IPS-18a (cell line): ENCODE measurements at regions not wholly inside any gene's neighbourhood (a gene's known extent, or its start where the extent isn't known, plus 50 kb on each side); places are given as distances from the start of the nearest gene placed in this dataset.

Experiments
- H3K27ac ChIP-seq: one replicate; pipeline ENCODE4 v1.5.1; 2013; ENCODE audit warnings: low read length
- H3K27me3 ChIP-seq: one replicate; pipeline ENCODE4 v1.6.1; 2013; ENCODE audit warnings: mild to moderate bottlenecking, low read length; ENCODE audit not compliant: control insufficient read depth, insufficient read depth
- H3K36me3 ChIP-seq: one replicate; pipeline ENCODE4 v1.6.1; 2013; ENCODE audit warnings: low read depth, low read length; ENCODE audit not compliant: control insufficient read depth
- H3K4me1 ChIP-seq: one replicate; pipeline ENCODE4 v1.6.1; 2013; ENCODE audit warnings: low read depth, low read length; ENCODE audit not compliant: control insufficient read depth
- H3K4me3 ChIP-seq: one replicate; pipeline ENCODE4 v1.5.1; 2013; ENCODE audit warnings: low read length
- H3K9ac ChIP-seq: one replicate; pipeline ENCODE4 v1.6.1; 2013; ENCODE audit warnings: mild to moderate bottlenecking, low read length, moderate library complexity
- H3K9me3 ChIP-seq: one replicate; pipeline ENCODE4 v1.6.1; 2013; ENCODE audit warnings: low read depth, low read length; ENCODE audit not compliant: control insufficient read depth

DNA sequence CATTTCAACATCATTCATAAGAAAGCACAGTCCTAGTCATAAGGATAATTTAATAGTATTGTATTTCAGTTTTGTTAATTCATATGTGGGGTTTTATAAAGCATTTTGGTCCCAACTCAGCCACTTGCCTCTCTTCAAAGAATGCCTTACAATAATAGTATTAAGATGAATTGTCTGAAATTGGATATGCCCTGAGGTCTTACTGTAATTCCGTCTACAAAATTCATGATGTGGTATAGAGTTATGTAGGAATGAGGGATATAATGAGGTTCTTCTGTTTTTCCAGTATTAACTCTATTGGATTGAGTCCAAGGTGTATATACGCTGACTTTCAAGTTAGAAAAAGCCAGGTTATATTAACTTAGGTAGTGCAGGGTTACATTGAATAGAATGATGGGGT, 177.0 kb downstream of the GOLIM4 start:
- H3K27me3 ChIP-seq, result no peaks in the 10 kb centered on the region
- H3K27ac ChIP-seq, result no peak overlapping the region
- no peaks in the 10 kb centered on the region for H3K4me1 ChIP-seq
- no peak overlapping the region for H3K9ac ChIP-seq
- no peaks in the 10 kb centered on the region for H3K9me3 ChIP-seq
- H3K4me3 ChIP-seq, result no peak overlapping the region
- H3K36me3 ChIP-seq, result no peaks in the 10 kb centered on the region

GRCh38 chr3:167918008-167918596, 177.6 kb downstream of the GOLIM4 start:
- H3K4me3 ChIP-seq, result no peak overlapping the region
- no peak overlapping the region for H3K9ac ChIP-seq
- no peaks in the 10 kb centered on the region for H3K9me3 ChIP-seq
- H3K36me3 ChIP-seq, result no peaks in the 10 kb centered on the region
- H3K27me3 ChIP-seq, result no peaks in the 10 kb centered on the region
- no peaks in the 10 kb centered on the region for H3K4me1 ChIP-seq
- H3K27ac ChIP-seq, result no peak overlapping the region

DNA sequence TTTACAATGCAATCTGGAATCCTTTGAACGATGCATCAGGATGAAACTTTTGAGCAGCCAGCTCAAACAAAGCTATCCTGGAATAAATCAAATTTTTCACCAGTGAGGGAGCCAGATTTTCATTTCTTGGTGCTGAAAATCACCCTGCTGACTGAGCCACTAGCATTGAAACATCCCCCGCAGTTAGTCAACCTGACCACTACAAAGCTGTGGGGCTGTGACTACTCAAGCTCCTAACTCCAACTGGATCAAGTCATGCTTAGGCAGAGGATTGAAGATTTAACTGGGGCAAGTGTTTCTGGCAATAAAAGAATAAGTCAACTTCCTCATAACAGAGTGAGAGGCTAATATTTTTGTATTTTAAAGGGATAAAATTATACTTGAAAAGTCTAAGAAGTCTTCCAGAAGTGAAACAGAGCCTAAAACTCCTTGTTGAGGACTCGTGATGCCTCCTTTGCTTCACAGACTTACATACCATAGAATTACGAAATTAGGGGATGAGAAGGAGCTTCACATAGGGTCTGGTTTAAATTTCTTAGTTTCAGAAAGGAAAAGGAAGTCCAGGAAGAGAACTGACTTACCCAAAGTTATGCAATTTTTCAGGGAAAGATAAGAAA, 177.8 kb downstream of the SERPINI1 start:
- Histone ChIP-seq H3K9ac (no peak overlapping the region), H3K27me3 (no peaks in the 10 kb centered on the region), H3K9me3 (no peaks in the 10 kb centered on the region), H3K4me1 (no peaks in the 10 kb centered on the region), H3K27ac (no peak overlapping the region), H3K4me3 (no peak overlapping the region), H3K36me3 (no peaks in the 10 kb centered on the region)

DNA sequence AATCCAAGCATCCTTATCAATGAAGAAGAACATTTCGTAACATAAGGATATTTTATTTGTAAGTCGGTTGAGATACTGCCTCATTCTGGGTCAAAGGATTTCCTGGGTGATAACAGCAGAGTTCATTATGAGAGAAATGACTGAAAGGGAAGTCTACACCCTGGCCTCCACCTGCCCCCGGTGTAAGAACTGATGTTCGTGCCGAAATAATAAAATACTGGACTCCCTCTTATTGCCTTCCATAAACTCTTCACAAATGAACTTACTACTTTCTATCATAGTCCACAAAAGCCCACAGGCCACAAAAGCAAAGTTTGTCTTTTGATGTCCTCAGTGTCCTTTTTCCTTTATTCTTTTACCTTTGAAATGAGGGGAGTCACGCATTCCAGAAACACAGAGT, 174.4 kb downstream of the SERPINI1 start:
- Histone ChIP-seq H3K27me3 (no peaks in the 10 kb centered on the region), H3K36me3 (no peaks in the 10 kb centered on the region), H3K4me3 (no peak overlapping the region), H3K4me1 (no peaks in the 10 kb centered on the region), H3K9ac (no peak overlapping the region), H3K9me3 (no peaks in the 10 kb centered on the region), H3K27ac (no peak overlapping the region)

GRCh38 chr3:167909504-167909896, 174.0 kb downstream of the SERPINI1 start:
- H3K9me3 ChIP-seq, result no peaks in the 10 kb centered on the region
- no peak overlapping the region for H3K27ac ChIP-seq
- no peaks in the 10 kb centered on the region for H3K4me1 ChIP-seq
- H3K4me3 ChIP-seq, result no peak overlapping the region
- no peaks in the 10 kb centered on the region for H3K36me3 ChIP-seq
- H3K27me3 ChIP-seq, result no peaks in the 10 kb centered on the region
- no peak overlapping the region for H3K9ac ChIP-seq

GRCh38 chr3:167908746-167909503, 173.4 kb downstream of the SERPINI1 start:
- Histone ChIP-seq H3K9ac (no peak overlapping the region), H3K4me3 (no peak overlapping the region), H3K9me3 (no peaks in the 10 kb centered on the region), H3K4me1 (no peaks in the 10 kb centered on the region), H3K27ac (no peak overlapping the region), H3K36me3 (no peaks in the 10 kb centered on the region), H3K27me3 (no peaks in the 10 kb centered on the region)

DNA sequence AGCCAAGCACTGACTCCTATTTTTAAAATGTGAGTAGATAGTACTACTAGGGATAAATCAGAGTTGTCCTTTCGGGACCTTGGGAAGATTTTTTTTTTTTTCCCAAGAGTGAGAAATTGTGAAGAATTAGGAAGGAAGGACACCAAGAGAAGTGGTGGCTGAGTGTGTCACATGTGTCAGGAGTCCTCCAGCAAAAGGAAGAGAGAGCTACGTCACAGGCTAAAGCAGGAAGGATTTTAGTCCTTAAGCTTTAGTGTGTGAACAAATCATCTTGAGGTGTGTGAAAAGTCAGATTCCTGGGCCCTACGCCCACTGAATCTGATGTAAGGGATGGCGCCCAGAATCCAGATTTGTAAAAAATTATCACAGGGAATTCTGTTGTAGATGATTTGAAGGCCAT, 172.7 kb downstream of the SERPINI1 start:
- H3K36me3 ChIP-seq, result no peaks in the 10 kb centered on the region
- H3K4me1 ChIP-seq, result peaks cover 6% of the 10 kb centered on the region
- H3K27me3 ChIP-seq, result no peaks in the 10 kb centered on the region

DNA sequence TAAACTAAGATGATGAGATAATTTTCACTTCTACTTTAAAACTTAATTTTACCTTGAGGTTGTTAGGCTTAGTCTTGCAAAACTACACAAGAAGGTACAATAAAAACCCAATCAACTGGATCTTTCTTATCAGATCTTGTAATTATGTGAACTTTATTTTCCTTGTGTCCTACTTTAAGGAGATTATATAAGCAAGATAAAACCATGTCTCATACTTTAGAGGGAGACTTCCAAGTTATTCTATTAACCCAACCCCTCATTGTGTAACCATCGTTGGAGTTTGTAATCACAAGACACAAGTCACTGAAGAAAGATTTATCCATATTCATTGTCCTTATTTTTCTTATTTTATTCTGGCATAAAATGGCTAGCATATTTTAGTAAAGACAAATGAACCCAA, 165.6 kb downstream of the SERPINI1 start:
- H3K36me3 ChIP-seq, result no peaks in the 10 kb centered on the region
- H3K27ac ChIP-seq, result no peak overlapping the region
- H3K27me3 ChIP-seq, result no peaks in the 10 kb centered on the region
- peaks cover 8% of the 10 kb centered on the region for H3K4me1 ChIP-seq
- no peak overlapping the region for H3K9ac ChIP-seq
- H3K9me3 ChIP-seq, result no peaks in the 10 kb centered on the region
- H3K4me3 ChIP-seq, result no peak overlapping the region

More for the DNA sequence above, 172.7 kb downstream of the SERPINI1 start:
- no peak overlapping the region for H3K9ac ChIP-seq
- no peaks in the 10 kb centered on the region for H3K9me3 ChIP-seq
- no peak overlapping the region for H3K27ac ChIP-seq
- no peak overlapping the region for H3K4me3 ChIP-seq

GRCh38 chr3:167899093-167899492, 163.6 kb downstream of the SERPINI1 start:
- Histone ChIP-seq H3K36me3 (no peaks in the 10 kb centered on the region), H3K9me3 (no peaks in the 10 kb centered on the region), H3K9ac (no peak overlapping the region), H3K4me1 (peaks cover 18% of the 10 kb centered on the region), H3K4me3 (no peak overlapping the region), H3K27ac (no peak overlapping the region), H3K27me3 (no peaks in the 10 kb centered on the region)

DNA sequence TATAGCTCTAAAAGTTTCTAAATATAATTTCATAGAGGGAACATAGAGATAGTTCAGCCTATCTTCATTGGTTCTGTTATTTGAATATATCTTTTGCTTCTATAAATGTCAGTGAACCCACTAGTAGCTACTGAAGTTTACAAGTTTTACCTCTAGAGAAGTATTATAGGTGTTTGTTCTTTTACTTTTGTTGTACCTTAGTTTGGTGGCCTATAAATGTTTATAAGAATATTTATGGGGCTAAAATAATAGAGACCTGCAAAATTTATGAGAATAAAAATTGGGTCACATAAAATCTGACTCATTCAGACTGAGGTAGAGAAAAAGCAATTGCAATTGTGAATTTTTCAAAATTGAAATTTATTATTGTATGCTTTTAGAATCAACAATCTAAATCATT, 162.6 kb downstream of the SERPINI1 start:
- Histone ChIP-seq H3K9ac (no peak overlapping the region), H3K4me1 (peaks cover 10% of the 10 kb centered on the region), H3K27me3 (no peaks in the 10 kb centered on the region), H3K9me3 (no peaks in the 10 kb centered on the region), H3K27ac (no peak overlapping the region), H3K36me3 (no peaks in the 10 kb centered on the region), H3K4me3 (no peak overlapping the region)

DNA sequence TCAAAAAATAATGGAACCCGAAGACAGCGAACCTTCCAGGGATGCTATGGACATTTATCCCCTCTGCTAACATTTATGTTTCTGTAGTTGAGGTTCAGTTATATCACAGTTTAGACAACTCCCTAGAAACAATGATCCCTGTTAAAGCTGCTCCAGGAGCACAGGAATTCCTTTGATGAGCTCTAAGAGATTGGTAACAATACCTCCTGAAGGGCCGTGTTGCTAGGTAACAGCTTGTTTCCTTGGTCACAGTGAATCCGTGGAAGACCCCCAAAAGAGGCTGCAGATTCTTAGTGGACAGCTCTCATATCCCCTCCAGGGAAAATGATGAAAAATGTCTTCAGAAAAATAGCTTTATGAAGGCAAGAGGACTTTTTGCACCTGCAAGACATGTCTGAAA, 160.2 kb downstream of the SERPINI1 start:
- H3K9me3 ChIP-seq, result no peaks in the 10 kb centered on the region
- H3K9ac ChIP-seq, result peak overlapping the region; percentile 19
- H3K4me3 ChIP-seq, result no peak overlapping the region
- H3K27me3 ChIP-seq, result no peaks in the 10 kb centered on the region
- peak overlapping the region; percentile 3 for H3K27ac ChIP-seq
- H3K4me1 ChIP-seq, result peaks cover 10% of the 10 kb centered on the region
- H3K36me3 ChIP-seq, result no peaks in the 10 kb centered on the region

- Histone ChIP-seq H3K4me1 (peaks cover 10% of the 10 kb centered on the region), H3K27me3 (no peaks in the 10 kb centered on the region), H3K27ac (peak overlapping the region; percentile 7)
Observed at GRCh38 chr3:167895178-167895577, 159.7 kb downstream of the SERPINI1 start.

More at GRCh38 chr3:167895178-167895577, 159.7 kb downstream of the SERPINI1 start:
- Histone ChIP-seq H3K9me3 (no peaks in the 10 kb centered on the region), H3K9ac (no peak overlapping the region), H3K36me3 (no peaks in the 10 kb centered on the region), H3K4me3 (no peak overlapping the region)
